DND-41 (cell line): ENCODE measurements at regions not wholly inside any gene's neighbourhood (a gene's known extent, or its start where the extent isn't known, plus 50 kb on each side); places are given as distances from the start of the nearest gene placed in this dataset.

Experiments
- CTCF ChIP-seq: IDR thresholded peaks from 2 replicates; pipeline ENCODE4 v1.5.1; 2012; ENCODE audit warnings: borderline replicate concordance, low read length, moderate library complexity, mild to moderate bottlenecking; ENCODE audit not compliant: poor library complexity, severe bottlenecking; ENCODE audit errors: extremely low read depth
- EZH2 ChIP-seq: IDR thresholded peaks from 3 replicates; pipeline ENCODE4 v1.6.1; 2012; ENCODE audit warnings: borderline replicate concordance, low read depth, mild to moderate bottlenecking, moderate library complexity, low read length, inconsistent platforms; ENCODE audit not compliant: severe bottlenecking

GRCh38 chrX:77143907-77144306 lies 303.3 kb upstream of the FGF16 start:
- TF ChIP-seq CTCF: no peak
- no peak for TF ChIP-seq EZH2
